ENCODE measurements at regions not wholly inside any gene's neighbourhood (a gene's known extent, or its start where the extent isn't known, plus 50 kb on each side); places are given as distances from the start of the nearest gene placed in this dataset.

DNA sequence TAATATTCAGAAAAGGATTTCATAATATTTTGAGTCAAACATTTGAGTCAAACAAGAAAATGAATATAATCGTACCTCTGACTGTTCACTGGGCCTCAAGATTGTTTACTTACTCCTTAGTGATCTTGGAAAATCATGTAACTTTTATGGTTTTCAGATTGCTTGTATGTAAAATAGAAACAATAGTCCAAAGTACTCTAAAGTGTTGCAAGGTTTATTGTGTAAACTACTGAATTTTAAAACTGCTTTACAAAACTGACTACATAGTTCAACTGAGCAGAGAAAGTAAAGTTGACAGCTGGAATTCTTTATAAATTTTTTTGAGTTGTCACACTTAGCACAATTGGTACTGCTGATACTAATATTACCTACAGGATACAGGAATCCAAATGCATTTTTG lies 931.0 kb downstream of the NCAM2 start:
- ATAC-seq (no peak), DNase-seq (ENCODE audit: low read depth, low spot score) (no peak)
- no peak overlapping the region for H3K4me3 ChIP-seq (ENCODE audit: low read depth in 2 of 2, low read length in 2 of 2)
- H3K36me3 ChIP-seq (ENCODE audit: control insufficient read depth, insufficient read depth, low read length), result no peaks in the 10 kb centered on the region
- CTCF ChIA-PET, result interaction anchor here (0.6 kb wide), 1 partner anchor 99 kb away, joined by 8 read pairs; no protein-coding TSS in a partner anchor
- no peak overlapping the region for H3K27ac ChIP-seq (ENCODE audit: low read length)
- no TSS peak for BruUV-seq (replicated peaks)
- no peaks in the 10 kb centered on the region for H3K9me3 ChIP-seq (ENCODE audit: control insufficient read depth, insufficient read depth, low read depth, low read length)
- H3K27me3 ChIP-seq (ENCODE audit: control insufficient read depth, insufficient read depth, low read length), result no peaks in the 10 kb centered on the region
- no peaks in the 10 kb centered on the region for H3K4me1 ChIP-seq (ENCODE audit: control insufficient read depth, insufficient read depth, low read length)
- in situ Hi-C loops (cut with HindIII; ENCODE audit: low pct_unique_long_range_greater_than_20kb, low sequenced_read_pairs) (no loop called here), intact Hi-C loops (cut with micrococcal nuclease; ENCODE audit: unreplicated experiment) (no loop called here)
- TF ChIP-seq, protein P1, sequence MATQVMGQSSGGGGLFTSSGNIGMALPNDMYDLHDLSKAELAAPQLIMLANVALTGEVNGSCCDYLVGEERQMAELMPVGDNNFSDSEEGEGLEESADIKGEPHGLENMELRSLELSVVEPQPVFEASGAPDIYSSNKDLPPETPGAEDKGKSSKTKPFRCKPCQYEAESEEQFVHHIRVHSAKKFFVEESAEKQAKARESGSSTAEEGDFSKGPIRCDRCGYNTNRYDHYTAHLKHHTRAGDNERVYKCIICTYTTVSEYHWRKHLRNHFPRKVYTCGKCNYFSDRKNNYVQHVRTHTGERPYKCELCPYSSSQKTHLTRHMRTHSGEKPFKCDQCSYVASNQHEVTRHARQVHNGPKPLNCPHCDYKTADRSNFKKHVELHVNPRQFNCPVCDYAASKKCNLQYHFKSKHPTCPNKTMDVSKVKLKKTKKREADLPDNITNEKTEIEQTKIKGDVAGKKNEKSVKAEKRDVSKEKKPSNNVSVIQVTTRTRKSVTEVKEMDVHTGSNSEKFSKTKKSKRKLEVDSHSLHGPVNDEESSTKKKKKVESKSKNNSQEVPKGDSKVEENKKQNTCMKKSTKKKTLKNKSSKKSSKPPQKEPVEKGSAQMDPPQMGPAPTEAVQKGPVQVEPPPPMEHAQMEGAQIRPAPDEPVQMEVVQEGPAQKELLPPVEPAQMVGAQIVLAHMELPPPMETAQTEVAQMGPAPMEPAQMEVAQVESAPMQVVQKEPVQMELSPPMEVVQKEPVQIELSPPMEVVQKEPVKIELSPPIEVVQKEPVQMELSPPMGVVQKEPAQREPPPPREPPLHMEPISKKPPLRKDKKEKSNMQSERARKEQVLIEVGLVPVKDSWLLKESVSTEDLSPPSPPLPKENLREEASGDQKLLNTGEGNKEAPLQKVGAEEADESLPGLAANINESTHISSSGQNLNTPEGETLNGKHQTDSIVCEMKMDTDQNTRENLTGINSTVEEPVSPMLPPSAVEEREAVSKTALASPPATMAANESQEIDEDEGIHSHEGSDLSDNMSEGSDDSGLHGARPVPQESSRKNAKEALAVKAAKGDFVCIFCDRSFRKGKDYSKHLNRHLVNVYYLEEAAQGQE (IDR thresholded peaks at IDR 0.05; ENCODE audit: insufficient read depth in 1 of 2, low read depth in 2 of 2, low read length in 1 of 2), result no peak
- POLR2A ChIA-PET, result no interaction called here

DNA sequence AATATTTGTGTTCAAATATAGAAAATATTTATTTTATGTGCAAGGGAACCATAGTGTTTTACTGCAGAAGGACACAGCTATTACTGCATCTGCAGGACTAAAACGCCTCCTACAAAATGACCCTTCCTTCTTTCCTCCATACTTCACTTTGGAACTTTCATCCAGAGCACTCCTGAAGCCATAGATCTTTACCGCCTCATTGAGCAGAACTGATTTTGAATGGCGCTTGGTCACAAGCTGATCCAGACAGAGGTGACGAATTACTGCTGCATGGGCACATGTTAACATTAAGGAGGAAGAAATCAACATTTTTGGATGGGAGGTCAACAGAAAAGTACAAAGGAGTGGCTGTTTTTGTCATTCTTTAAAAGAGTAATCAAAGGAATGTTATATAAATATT lies 931.6 kb downstream of the NCAM2 start:
- H3K4me3 ChIP-seq (ENCODE audit: low read depth in 2 of 2, low read length in 2 of 2), result no peak overlapping the region
- intact Hi-C loops (cut with micrococcal nuclease; ENCODE audit: unreplicated experiment) (no loop called here), in situ Hi-C loops (cut with HindIII; ENCODE audit: low pct_unique_long_range_greater_than_20kb, low sequenced_read_pairs) (no loop called here)
- no peaks in the 10 kb centered on the region for H3K27me3 ChIP-seq (ENCODE audit: control insufficient read depth, insufficient read depth, low read length)
- no peak for DNase-seq (ENCODE audit: low read depth, low spot score)
- no peaks in the 10 kb centered on the region for H3K36me3 ChIP-seq (ENCODE audit: control insufficient read depth, insufficient read depth, low read length)
- CTCF ChIA-PET, result interaction anchor here (0.6 kb wide), 1 partner anchor 99 kb away, joined by 8 read pairs; no protein-coding TSS in a partner anchor
- H3K4me1 ChIP-seq (ENCODE audit: control insufficient read depth, insufficient read depth, low read length), result no peaks in the 10 kb centered on the region
- no peak overlapping the region for H3K27ac ChIP-seq (ENCODE audit: low read length)
- no peak for ATAC-seq
- no peaks in the 10 kb centered on the region for H3K9me3 ChIP-seq (ENCODE audit: control insufficient read depth, insufficient read depth, low read depth, low read length)
- POLR2A ChIA-PET, result no interaction called here
- TF ChIP-seq TCF7L2 (IDR thresholded peaks at IDR 0.05; ENCODE audit: low read depth, low read length), result no peak
- BruUV-seq (replicated peaks), result no TSS peak

DNA sequence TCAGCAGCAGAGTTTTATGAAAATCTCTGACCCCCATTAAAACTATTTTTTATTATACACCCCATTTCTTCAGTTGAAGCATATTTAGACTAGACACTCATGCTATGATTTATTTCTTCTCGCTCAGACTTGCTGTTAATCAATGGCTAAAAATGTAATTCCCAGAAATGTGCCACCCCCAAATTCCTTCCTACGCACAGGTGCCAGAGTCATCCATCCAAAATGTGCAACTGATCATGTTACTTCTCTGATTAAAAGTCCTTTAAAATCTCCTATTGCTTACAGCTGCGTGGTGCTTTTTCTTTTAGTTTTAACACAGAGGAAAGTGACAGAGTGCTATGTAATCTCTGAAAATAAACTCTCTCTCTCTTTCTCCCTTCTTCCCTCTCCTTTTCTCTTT lies 954.4 kb downstream of the NCAM2 start:
- TF ChIP-seq SIN3A (IDR thresholded peaks at IDR 0.05; ENCODE audit: borderline replicate concordance, insufficient read depth, low read depth, low read length) (no peak), POLR2AphosphoS5 (IDR thresholded peaks at IDR 0.05; ENCODE audit: low read depth, low read length) (no peak), TCF7L2 (IDR thresholded peaks at IDR 0.05; ENCODE audit: low read depth, low read length) (no peak)
- TF ChIP-seq, protein P2, sequence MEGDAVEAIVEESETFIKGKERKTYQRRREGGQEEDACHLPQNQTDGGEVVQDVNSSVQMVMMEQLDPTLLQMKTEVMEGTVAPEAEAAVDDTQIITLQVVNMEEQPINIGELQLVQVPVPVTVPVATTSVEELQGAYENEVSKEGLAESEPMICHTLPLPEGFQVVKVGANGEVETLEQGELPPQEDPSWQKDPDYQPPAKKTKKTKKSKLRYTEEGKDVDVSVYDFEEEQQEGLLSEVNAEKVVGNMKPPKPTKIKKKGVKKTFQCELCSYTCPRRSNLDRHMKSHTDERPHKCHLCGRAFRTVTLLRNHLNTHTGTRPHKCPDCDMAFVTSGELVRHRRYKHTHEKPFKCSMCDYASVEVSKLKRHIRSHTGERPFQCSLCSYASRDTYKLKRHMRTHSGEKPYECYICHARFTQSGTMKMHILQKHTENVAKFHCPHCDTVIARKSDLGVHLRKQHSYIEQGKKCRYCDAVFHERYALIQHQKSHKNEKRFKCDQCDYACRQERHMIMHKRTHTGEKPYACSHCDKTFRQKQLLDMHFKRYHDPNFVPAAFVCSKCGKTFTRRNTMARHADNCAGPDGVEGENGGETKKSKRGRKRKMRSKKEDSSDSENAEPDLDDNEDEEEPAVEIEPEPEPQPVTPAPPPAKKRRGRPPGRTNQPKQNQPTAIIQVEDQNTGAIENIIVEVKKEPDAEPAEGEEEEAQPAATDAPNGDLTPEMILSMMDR (IDR thresholded peaks at IDR 0.05), result no peak
- TF ChIP-seq, protein P1 (IDR thresholded peaks at IDR 0.05; ENCODE audit: insufficient read depth in 1 of 2, low read depth in 2 of 2, low read length in 1 of 2), result no peak
- in situ Hi-C loops (cut with HindIII; ENCODE audit: low pct_unique_long_range_greater_than_20kb, low sequenced_read_pairs) (no loop called here), intact Hi-C loops (cut with micrococcal nuclease; ENCODE audit: unreplicated experiment) (no loop called here)
- DNase-seq (ENCODE audit: low read depth, low spot score) (no peak), ATAC-seq (no peak)
- no TSS peak for BruUV-seq (replicated peaks)
- H3K36me3 ChIP-seq (ENCODE audit: control insufficient read depth, insufficient read depth, low read length), result no peaks in the 10 kb centered on the region
- no peak overlapping the region for H3K27ac ChIP-seq (ENCODE audit: low read length)
- ChIA-PET CTCF (no interaction called here), POLR2A (no interaction called here)
- no peaks in the 10 kb centered on the region for H3K9me3 ChIP-seq (ENCODE audit: control insufficient read depth, insufficient read depth, low read depth, low read length)
- H3K4me3 ChIP-seq (ENCODE audit: low read depth in 2 of 2, low read length in 2 of 2), result no peak overlapping the region
- no peaks in the 10 kb centered on the region for H3K27me3 ChIP-seq (ENCODE audit: control insufficient read depth, insufficient read depth, low read length)
- no peaks in the 10 kb centered on the region for H3K4me1 ChIP-seq (ENCODE audit: control insufficient read depth, insufficient read depth, low read length)

Measured in Panc1 (cell line).